ENCODE measurements at regions not wholly inside any gene's neighbourhood (a gene's known extent, or its start where the extent isn't known, plus 50 kb on each side); places are given as distances from the start of the nearest gene placed in this dataset.

DNA sequence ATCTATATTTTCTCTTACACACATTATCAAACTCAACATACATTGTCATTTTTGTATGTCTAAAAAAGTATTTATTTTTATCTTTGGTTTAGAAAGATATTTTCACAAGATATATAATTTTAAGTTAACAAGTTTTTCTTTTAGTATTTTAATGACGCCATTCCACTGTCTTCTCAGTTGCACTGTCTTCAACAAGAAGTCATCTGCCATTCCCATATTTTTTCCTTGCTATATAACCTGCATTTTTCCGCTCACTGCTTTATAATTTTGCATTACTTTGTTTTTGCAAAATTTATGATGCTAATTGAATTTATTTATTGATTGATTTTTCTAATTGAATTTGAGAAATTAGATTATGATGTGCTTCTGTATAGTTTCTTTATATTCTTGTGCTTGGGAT, 357.8 kb upstream of the RNF32 start:
- no peaks in the 10 kb centered on the region for H3K4me1 ChIP-seq (ENCODE audit: insufficient read depth, low read length)
- H3K9ac ChIP-seq (ENCODE audit: insufficient read depth, low read depth, low read length): no peak overlapping the region
- H3K4me2 ChIP-seq (ENCODE audit: low read depth, low read length): no peak overlapping the region
- no peak overlapping the region for H2AFZ ChIP-seq (ENCODE audit: low read length)
- in situ Hi-C loops (cut with HindIII; ENCODE audit: extremely low pct_ligation_motif_present, low pct_unique_long_range_greater_than_20kb) (no loop called here), intact Hi-C loops (cut with micrococcal nuclease; ENCODE audit: unreplicated experiment) (no loop called here)
- no peak for DNase-seq (ENCODE audit: low spot score)
- no peak for ATAC-seq
- no peak overlapping the region for H3K27ac ChIP-seq (ENCODE audit: extremely low read length, insufficient read depth, low read length)
- BruUV-seq (replicated peaks): no TSS peak
- H4K20me1 ChIP-seq (ENCODE audit: insufficient read depth, low read length): no peaks in the 10 kb centered on the region
- peaks cover 0 to 15% of the 10 kb centered on the region in 2 experiments; a peak in 1 of 5 replicates for H3K27me3 ChIP-seq (ENCODE audit: control insufficient read depth in 1 of 2, insufficient read depth in 2 of 2, low read length in 2 of 2)
- WGBS (ENCODE audit: low lambda C conversion rate): 6% methylated on average over 2 of the region's 2 CpGs
- H3K36me3 ChIP-seq (replicated peaks in 1 of 2; ENCODE audit: control insufficient read depth in 1 of 2, insufficient read depth in 2 of 2, low read length in 2 of 2): no peaks in the 10 kb centered on the region
- POLR2A ChIA-PET: no interaction called here
- H3K9me3 ChIP-seq (ENCODE audit: low read length): peaks cover 15% of the 10 kb centered on the region
- CTCF ChIA-PET (ENCODE audit: low intra/inter-chr PET ratio, low total read pairs): no interaction called here
- TF ChIP-seq PAX8 (CRISPR knock-in tag; IDR thresholded peaks at IDR 0.05; ENCODE audit: borderline replicate concordance) (no peak), ZNF317 (CRISPR knock-in tag; IDR thresholded peaks at IDR 0.05) (peak; percentile 96)
- no peak for FAIRE-seq
- H3K4me3 ChIP-seq (replicated peaks in 1 of 3; ENCODE audit: insufficient read depth in 1 of 3, low read depth in 2 of 3, low read length in 3 of 3): no peak overlapping the region
- H3K79me2 ChIP-seq (ENCODE audit: insufficient read depth, low read length): no peaks in the 10 kb centered on the region

DNA sequence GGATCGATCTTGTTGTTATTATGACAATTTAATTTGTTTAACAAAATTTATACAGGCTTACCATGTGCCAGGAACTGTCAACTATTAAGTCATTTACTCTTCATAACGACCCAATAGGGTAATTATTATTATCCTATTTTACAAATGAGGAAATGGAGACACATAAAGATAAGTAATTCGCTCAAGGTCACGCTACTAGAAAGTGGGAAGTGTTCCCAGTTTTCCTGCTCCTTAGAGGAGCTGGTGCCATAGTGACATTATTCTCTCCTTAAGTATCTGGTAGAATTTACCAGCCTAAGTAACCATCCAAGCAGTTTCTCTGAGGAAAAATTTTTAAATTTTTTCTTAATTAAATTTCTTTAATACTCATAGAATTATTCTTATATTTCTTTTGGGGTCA, 360.9 kb upstream of the RNF32 start:
- ChIA-PET POLR2A (no interaction called here), CTCF (ENCODE audit: low intra/inter-chr PET ratio, low total read pairs) (no interaction called here)
- Histone ChIP-seq H3K36me3 (replicated peaks in 1 of 2; ENCODE audit: control insufficient read depth in 1 of 2, insufficient read depth in 2 of 2, low read length in 2 of 2) (no peaks in the 10 kb centered on the region), H4K20me1 (ENCODE audit: insufficient read depth, low read length) (no peaks in the 10 kb centered on the region), H3K4me2 (ENCODE audit: low read depth, low read length) (no peak overlapping the region), H3K4me3 (replicated peaks in 1 of 3; ENCODE audit: insufficient read depth in 1 of 3, low read depth in 2 of 3, low read length in 3 of 3) (no peak overlapping the region), H3K27me3 (ENCODE audit: control insufficient read depth in 1 of 2, insufficient read depth in 2 of 2, low read length in 2 of 2) (peaks cover 0 to 16% of the 10 kb centered on the region in 2 experiments; a peak in 2 of 5 replicates), H3K9me3 (ENCODE audit: low read length) (peaks cover 15% of the 10 kb centered on the region), H3K79me2 (ENCODE audit: insufficient read depth, low read length) (no peaks in the 10 kb centered on the region), H2AFZ (ENCODE audit: low read length) (no peak overlapping the region), H3K9ac (ENCODE audit: insufficient read depth, low read depth, low read length) (no peak overlapping the region), H3K27ac (ENCODE audit: extremely low read length, insufficient read depth, low read length) (no peak overlapping the region), H3K4me1 (ENCODE audit: insufficient read depth, low read length) (no peaks in the 10 kb centered on the region)
- DNase-seq (ENCODE audit: low spot score) (no peak), FAIRE-seq (no peak), ATAC-seq (no peak)
- in situ Hi-C loops (cut with HindIII; ENCODE audit: extremely low pct_ligation_motif_present, low pct_unique_long_range_greater_than_20kb): no loop called here
- no TSS peak for BruUV-seq (replicated peaks)
- 46% methylated on average over 4 of the region's 4 CpGs for WGBS (ENCODE audit: low lambda C conversion rate)
- intact Hi-C loops (cut with micrococcal nuclease; ENCODE audit: unreplicated experiment): no loop called here
- no peak for TF ChIP-seq GFI1 (CRISPR knock-in tag; IDR thresholded peaks at IDR 0.05; ENCODE audit: borderline replicate concordance)
- TF ChIP-seq FIP1L1 (IDR thresholded peaks at IDR 0.05; ENCODE audit: borderline replicate concordance, insufficient read depth, low read depth, low read length): no peak
- no peak for TF ChIP-seq KLF9 (CRISPR knock-in tag; IDR thresholded peaks at IDR 0.05; ENCODE audit: low read depth)
- TF ChIP-seq, protein P1, sequence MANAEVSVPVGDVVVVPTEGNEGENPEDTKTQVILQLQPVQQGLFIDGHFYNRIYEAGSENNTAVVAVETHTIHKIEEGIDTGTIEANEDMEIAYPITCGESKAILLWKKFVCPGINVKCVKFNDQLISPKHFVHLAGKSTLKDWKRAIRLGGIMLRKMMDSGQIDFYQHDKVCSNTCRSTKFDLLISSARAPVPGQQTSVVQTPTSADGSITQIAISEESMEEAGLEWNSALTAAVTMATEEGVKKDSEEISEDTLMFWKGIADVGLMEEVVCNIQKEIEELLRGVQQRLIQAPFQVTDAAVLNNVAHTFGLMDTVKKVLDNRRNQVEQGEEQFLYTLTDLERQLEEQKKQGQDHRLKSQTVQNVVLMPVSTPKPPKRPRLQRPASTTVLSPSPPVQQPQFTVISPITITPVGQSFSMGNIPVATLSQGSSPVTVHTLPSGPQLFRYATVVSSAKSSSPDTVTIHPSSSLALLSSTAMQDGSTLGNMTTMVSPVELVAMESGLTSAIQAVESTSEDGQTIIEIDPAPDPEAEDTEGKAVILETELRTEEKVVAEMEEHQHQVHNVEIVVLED (CRISPR knock-in tag; IDR thresholded peaks at IDR 0.05; ENCODE audit: borderline replicate concordance): no peak
- TF ChIP-seq FOXA1 (IDR thresholded peaks at IDR 0.05): no peak
- no peak for TF ChIP-seq FOXA1 (CRISPR knock-in tag; IDR thresholded peaks at IDR 0.05)
- TF ChIP-seq, protein P2, sequence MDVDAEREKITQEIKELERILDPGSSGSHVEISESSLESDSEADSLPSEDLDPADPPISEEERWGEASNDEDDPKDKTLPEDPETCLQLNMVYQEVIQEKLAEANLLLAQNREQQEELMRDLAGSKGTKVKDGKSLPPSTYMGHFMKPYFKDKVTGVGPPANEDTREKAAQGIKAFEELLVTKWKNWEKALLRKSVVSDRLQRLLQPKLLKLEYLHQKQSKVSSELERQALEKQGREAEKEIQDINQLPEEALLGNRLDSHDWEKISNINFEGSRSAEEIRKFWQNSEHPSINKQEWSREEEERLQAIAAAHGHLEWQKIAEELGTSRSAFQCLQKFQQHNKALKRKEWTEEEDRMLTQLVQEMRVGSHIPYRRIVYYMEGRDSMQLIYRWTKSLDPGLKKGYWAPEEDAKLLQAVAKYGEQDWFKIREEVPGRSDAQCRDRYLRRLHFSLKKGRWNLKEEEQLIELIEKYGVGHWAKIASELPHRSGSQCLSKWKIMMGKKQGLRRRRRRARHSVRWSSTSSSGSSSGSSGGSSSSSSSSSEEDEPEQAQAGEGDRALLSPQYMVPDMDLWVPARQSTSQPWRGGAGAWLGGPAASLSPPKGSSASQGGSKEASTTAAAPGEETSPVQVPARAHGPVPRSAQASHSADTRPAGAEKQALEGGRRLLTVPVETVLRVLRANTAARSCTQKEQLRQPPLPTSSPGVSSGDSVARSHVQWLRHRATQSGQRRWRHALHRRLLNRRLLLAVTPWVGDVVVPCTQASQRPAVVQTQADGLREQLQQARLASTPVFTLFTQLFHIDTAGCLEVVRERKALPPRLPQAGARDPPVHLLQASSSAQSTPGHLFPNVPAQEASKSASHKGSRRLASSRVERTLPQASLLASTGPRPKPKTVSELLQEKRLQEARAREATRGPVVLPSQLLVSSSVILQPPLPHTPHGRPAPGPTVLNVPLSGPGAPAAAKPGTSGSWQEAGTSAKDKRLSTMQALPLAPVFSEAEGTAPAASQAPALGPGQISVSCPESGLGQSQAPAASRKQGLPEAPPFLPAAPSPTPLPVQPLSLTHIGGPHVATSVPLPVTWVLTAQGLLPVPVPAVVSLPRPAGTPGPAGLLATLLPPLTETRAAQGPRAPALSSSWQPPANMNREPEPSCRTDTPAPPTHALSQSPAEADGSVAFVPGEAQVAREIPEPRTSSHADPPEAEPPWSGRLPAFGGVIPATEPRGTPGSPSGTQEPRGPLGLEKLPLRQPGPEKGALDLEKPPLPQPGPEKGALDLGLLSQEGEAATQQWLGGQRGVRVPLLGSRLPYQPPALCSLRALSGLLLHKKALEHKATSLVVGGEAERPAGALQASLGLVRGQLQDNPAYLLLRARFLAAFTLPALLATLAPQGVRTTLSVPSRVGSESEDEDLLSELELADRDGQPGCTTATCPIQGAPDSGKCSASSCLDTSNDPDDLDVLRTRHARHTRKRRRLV (CRISPR knock-in tag; IDR thresholded peaks at IDR 0.05): no peak
- TF ChIP-seq ZNF333 (CRISPR knock-in tag; IDR thresholded peaks at IDR 0.05; ENCODE audit: borderline replicate concordance): no peak
- TF ChIP-seq ZNF337 (CRISPR knock-in tag; IDR thresholded peaks at IDR 0.05; ENCODE audit: borderline replicate concordance, low read depth): no peak
- no peak for TF ChIP-seq ZNF235 (CRISPR knock-in tag; IDR thresholded peaks at IDR 0.05; ENCODE audit: borderline replicate concordance)
- no peak for TF ChIP-seq XRCC5 (optimal IDR thresholded peaks at IDR 0.05; ENCODE audit: low read length)
- TF ChIP-seq RBM39 (IDR thresholded peaks at IDR 0.05; ENCODE audit: low read depth, low read length, poor library complexity, severe bottlenecking): no peak

All from HepG2 (cell line).